ENCODE measurements at regions not wholly inside any gene's neighbourhood (a gene's known extent, or its start where the extent isn't known, plus 50 kb on each side); places are given as distances from the start of the nearest gene placed in this dataset.

- no peak for DNase-seq
These were observed 136.3 kb upstream of the SMAD1 start for GRCh38 chr4:145345401-145345800.

- DNase-seq, result no peak
These were observed 140.3 kb upstream of the SMAD1 start for GRCh38 chr4:145341381-145341780.

GRCh38 chr4:145340071-145340675 lies 141.5 kb upstream of the SMAD1 start:
- no peak for DNase-seq

GRCh38 chr4:145339075-145339725 lies 142.5 kb upstream of the SMAD1 start:
- no peak for DNase-seq

GRCh38 chr4:145338568-145338967 lies 143.1 kb upstream of the SMAD1 start:
- no peak for DNase-seq

- DNase-seq, result no peak
These were observed 144.3 kb upstream of the SMAD1 start for GRCh38 chr4:145337391-145337790.

- DNase-seq, result no peak
These were observed 147.9 kb upstream of the SMAD1 start for GRCh38 chr4:145333786-145334185.

- DNase-seq, result no peak
These were observed 146.1 kb upstream of the OTUD4 start for GRCh38 chr4:145326491-145326890.

GRCh38 chr4:145324161-145324560 lies 143.8 kb upstream of the OTUD4 start:
- DNase-seq, result no peak

GRCh38 chr4:145320294-145320693 lies 139.9 kb upstream of the OTUD4 start:
- no peak for DNase-seq

GRCh38 chr4:145319751-145320150 lies 139.4 kb upstream of the OTUD4 start:
- DNase-seq, result no peak

GRCh38 chr4:145316897-145317574 lies 136.6 kb upstream of the OTUD4 start:
- no peak for DNase-seq

GRCh38 chr4:145315811-145316225 lies 135.4 kb upstream of the OTUD4 start:
- DNase-seq, result no peak

GRCh38 chr4:145308598-145308997 lies 128.2 kb upstream of the OTUD4 start:
- no peak for DNase-seq

GRCh38 chr4:145307763-145308430 lies 127.5 kb upstream of the OTUD4 start:
- no peak for DNase-seq

GRCh38 chr4:145307120-145307519 lies 126.7 kb upstream of the OTUD4 start:
- no peak for DNase-seq

GRCh38 chr4:145302725-145303124 lies 122.3 kb upstream of the OTUD4 start:
- DNase-seq, result no peak

- no peak for DNase-seq
These were observed 121.1 kb upstream of the OTUD4 start for GRCh38 chr4:145301386-145302080.

GRCh38 chr4:145299380-145300076 lies 119.1 kb upstream of the OTUD4 start:
- no peak for DNase-seq

GRCh38 chr4:145298885-145299284 lies 118.5 kb upstream of the OTUD4 start:
- no peak for DNase-seq

- no peak for DNase-seq
These were observed 117.2 kb upstream of the OTUD4 start for GRCh38 chr4:145297556-145297955.

- no peak for DNase-seq
These were observed 115.2 kb upstream of the OTUD4 start for GRCh38 chr4:145295547-145295946.

GRCh38 chr4:145295122-145295521 lies 114.7 kb upstream of the OTUD4 start:
- no peak for DNase-seq
